ENCODE measurements at regions not wholly inside any gene's neighbourhood (a gene's known extent, or its start where the extent isn't known, plus 50 kb on each side); places are given as distances from the start of the nearest gene placed in this dataset.

DNA sequence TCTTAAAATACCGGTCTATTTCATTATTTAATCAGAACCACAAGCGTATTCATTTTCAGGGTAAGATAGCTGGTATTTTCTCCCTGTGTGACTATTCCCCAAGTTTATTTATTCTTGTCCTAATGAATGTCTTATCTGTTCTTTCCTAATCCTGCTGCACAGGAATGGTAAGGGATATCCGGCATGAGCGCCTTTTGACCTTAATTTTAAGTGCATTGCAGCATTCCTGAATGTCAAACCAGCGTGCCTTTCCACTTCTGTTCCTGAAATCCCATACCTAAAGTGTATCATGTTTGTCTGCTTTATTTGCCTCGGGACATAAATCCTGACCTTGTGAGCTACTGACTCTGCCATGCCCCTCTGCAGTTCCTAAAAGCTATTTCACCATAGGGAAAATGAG, 1713.2 kb upstream of the FLRT2 start:
- Histone ChIP-seq H3K9me3 (no peaks in the 10 kb centered on the region), H3K36me3 (ENCODE audit: control insufficient read depth, insufficient read depth, low read length) (no peaks in the 10 kb centered on the region), H3K27me3 (replicated peaks; ENCODE audit: control insufficient read depth, insufficient read depth, low read length) (no peaks in the 10 kb centered on the region), H3K4me3 (ENCODE audit: low read depth, low read length) (no peak overlapping the region), H3K4me1 (no peaks in the 10 kb centered on the region)
- no peak overlapping the region for H3K4me3 Mint-ChIP-seq (ENCODE audit: unreplicated experiment)
- H3K9me3 Mint-ChIP-seq (ENCODE audit: unreplicated experiment): no peaks in the 10 kb centered on the region
- H3K4me1 Mint-ChIP-seq (ENCODE audit: low read depth, unreplicated experiment): peaks cover 9% of the 10 kb centered on the region
- CTCF ChIA-PET: no interaction called here
- TF ChIP-seq, protein P1, sequence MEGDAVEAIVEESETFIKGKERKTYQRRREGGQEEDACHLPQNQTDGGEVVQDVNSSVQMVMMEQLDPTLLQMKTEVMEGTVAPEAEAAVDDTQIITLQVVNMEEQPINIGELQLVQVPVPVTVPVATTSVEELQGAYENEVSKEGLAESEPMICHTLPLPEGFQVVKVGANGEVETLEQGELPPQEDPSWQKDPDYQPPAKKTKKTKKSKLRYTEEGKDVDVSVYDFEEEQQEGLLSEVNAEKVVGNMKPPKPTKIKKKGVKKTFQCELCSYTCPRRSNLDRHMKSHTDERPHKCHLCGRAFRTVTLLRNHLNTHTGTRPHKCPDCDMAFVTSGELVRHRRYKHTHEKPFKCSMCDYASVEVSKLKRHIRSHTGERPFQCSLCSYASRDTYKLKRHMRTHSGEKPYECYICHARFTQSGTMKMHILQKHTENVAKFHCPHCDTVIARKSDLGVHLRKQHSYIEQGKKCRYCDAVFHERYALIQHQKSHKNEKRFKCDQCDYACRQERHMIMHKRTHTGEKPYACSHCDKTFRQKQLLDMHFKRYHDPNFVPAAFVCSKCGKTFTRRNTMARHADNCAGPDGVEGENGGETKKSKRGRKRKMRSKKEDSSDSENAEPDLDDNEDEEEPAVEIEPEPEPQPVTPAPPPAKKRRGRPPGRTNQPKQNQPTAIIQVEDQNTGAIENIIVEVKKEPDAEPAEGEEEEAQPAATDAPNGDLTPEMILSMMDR (IDR thresholded peaks at IDR 0.05; ENCODE audit: insufficient read depth in 1 of 2, low read depth in 1 of 2, low read length in 1 of 2, severe bottlenecking in 1 of 2, unreplicated experiment in 1 of 2): no peak
- intact Hi-C loops (cut with micrococcal nuclease; ENCODE audit: unreplicated experiment): no loop called here
- H3K27ac Mint-ChIP-seq (ENCODE audit: unreplicated experiment): no peak overlapping the region
- BruUV-seq (replicated peaks): no TSS peak
- POLR2A ChIA-PET: no interaction called here
- H3K36me3 Mint-ChIP-seq (ENCODE audit: insufficient read depth, unreplicated experiment): no peaks in the 10 kb centered on the region
- DNase-seq: peak; percentile 5 to 50
- H3K27me3 Mint-ChIP-seq (ENCODE audit: insufficient read depth, unreplicated experiment): no peaks in the 10 kb centered on the region

DNA sequence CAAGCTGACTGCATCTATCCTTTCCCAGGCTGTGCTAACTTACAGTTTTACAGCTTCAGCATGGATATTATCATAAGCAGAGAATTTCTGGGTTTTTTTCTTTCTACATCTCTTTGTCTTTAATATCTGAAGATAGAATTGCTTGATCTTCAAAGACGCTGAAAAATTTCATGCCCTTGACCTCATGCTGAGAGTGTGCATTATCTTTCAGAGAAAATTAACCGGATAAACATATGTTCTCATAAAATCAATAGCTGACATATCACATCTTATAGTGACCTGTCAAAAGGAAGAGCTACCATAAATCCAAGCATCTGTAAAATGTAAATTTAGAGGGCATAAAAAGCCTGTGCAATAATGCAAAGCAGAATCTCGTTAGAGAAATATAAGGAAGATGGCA, 1704.1 kb upstream of the FLRT2 start:
- no peaks in the 10 kb centered on the region for H3K9me3 Mint-ChIP-seq (ENCODE audit: unreplicated experiment)
- H3K27ac Mint-ChIP-seq (ENCODE audit: unreplicated experiment): no peak overlapping the region
- H3K27me3 ChIP-seq (replicated peaks; ENCODE audit: control insufficient read depth, insufficient read depth, low read length): no peaks in the 10 kb centered on the region
- H3K4me3 ChIP-seq (ENCODE audit: low read depth, low read length): no peak overlapping the region
- DNase-seq: no peak
- no peaks in the 10 kb centered on the region for H3K36me3 Mint-ChIP-seq (ENCODE audit: insufficient read depth, unreplicated experiment)
- ChIA-PET POLR2A (no interaction called here), CTCF (no interaction called here)
- intact Hi-C loops (cut with micrococcal nuclease; ENCODE audit: unreplicated experiment): no loop called here
- H3K9me3 ChIP-seq: no peaks in the 10 kb centered on the region
- no peak overlapping the region for H3K4me3 Mint-ChIP-seq (ENCODE audit: unreplicated experiment)
- no peaks in the 10 kb centered on the region for H3K4me1 ChIP-seq
- peaks cover 6% of the 10 kb centered on the region for H3K27me3 Mint-ChIP-seq (ENCODE audit: insufficient read depth, unreplicated experiment)
- BruUV-seq (replicated peaks): no TSS peak
- no peaks in the 10 kb centered on the region for H3K36me3 ChIP-seq (ENCODE audit: control insufficient read depth, insufficient read depth, low read length)
- H3K4me1 Mint-ChIP-seq (ENCODE audit: low read depth, unreplicated experiment): peaks cover 6% of the 10 kb centered on the region
- TF ChIP-seq, protein P1 (IDR thresholded peaks at IDR 0.05; ENCODE audit: insufficient read depth in 1 of 2, low read depth in 1 of 2, low read length in 1 of 2, severe bottlenecking in 1 of 2, unreplicated experiment in 1 of 2): no peak

- POLR2A ChIA-PET: no interaction called here
- no peak for DNase-seq
- Mint-ChIP-seq H3K36me3 (ENCODE audit: insufficient read depth, unreplicated experiment) (no peaks in the 10 kb centered on the region), H3K4me3 (ENCODE audit: unreplicated experiment) (no peak overlapping the region), H3K27me3 (ENCODE audit: insufficient read depth, unreplicated experiment) (peaks cover 6% of the 10 kb centered on the region), H3K4me1 (ENCODE audit: low read depth, unreplicated experiment) (peaks cover 6% of the 10 kb centered on the region), H3K9me3 (ENCODE audit: unreplicated experiment) (no peaks in the 10 kb centered on the region), H3K27ac (ENCODE audit: unreplicated experiment) (no peak overlapping the region)
- TF ChIP-seq, protein P1 (IDR thresholded peaks at IDR 0.05; ENCODE audit: insufficient read depth in 1 of 2, low read depth in 1 of 2, low read length in 1 of 2, severe bottlenecking in 1 of 2, unreplicated experiment in 1 of 2): no peak
- CTCF ChIA-PET: no interaction called here
- BruUV-seq (replicated peaks): no TSS peak
- H3K9me3 ChIP-seq: no peaks in the 10 kb centered on the region
- no peaks in the 10 kb centered on the region for H3K27me3 ChIP-seq (replicated peaks; ENCODE audit: control insufficient read depth, insufficient read depth, low read length)
- no peaks in the 10 kb centered on the region for H3K36me3 ChIP-seq (ENCODE audit: control insufficient read depth, insufficient read depth, low read length)
- no peak overlapping the region for H3K4me3 ChIP-seq (ENCODE audit: low read depth, low read length)
- no peaks in the 10 kb centered on the region for H3K4me1 ChIP-seq
- intact Hi-C loops (cut with micrococcal nuclease; ENCODE audit: unreplicated experiment): no loop called here
Observed at GRCh38 chr14:83826838-83827237, 1703.1 kb upstream of the FLRT2 start.

All from Caco-2 (cell line).